Activated CD8-positive, alpha-beta T cell treated with anti-CD3 and anti-CD28 coated beads for 36 hours (primary cell): ENCODE measurements at regions not wholly inside any gene's neighbourhood (a gene's known extent, or its start where the extent isn't known, plus 50 kb on each side); places are given as distances from the start of the nearest gene placed in this dataset.

Source experiments
- ATAC-seq: fragments of 200-7000 bp; cut with Tn5 transposase; one replicate; pipeline ENCODE4 v1.10.0; 2021; ENCODE audit warnings: mild to moderate bottlenecking, moderate library complexity
- CTCF ChIA-PET: fragments of 350-600 bp; sonication (Branson Sonifier 250); formaldehyde crosslinking; loops from one replicate; lab custom pipeline; 2021; ENCODE audit warnings: antibody characterized with exemption; lab: Charles Lee
- POLR2A ChIA-PET: fragments of 350-600 bp; sonication (Branson Sonifier 250); formaldehyde crosslinking; loops from one replicate; lab custom pipeline; 2021; ENCODE audit warnings: antibody characterized with exemption; lab: Charles Lee
- DNase-seq: peaks from one replicate; pipeline ENCODE4 v3.0.0-alpha.2; 2020
- H3K27ac Mint-ChIP-seq: one replicate; pipeline ENCODE4 v1.8.0; 2021; ENCODE audit warnings: mild to moderate bottlenecking, mixed read lengths
- H3K27me3 Mint-ChIP-seq: one replicate; pipeline ENCODE4 v1.8.0; 2021; ENCODE audit warnings: mixed read lengths
- H3K36me3 Mint-ChIP-seq: one replicate; pipeline ENCODE4 v1.8.0; 2021; ENCODE audit warnings: low read depth, mixed read lengths
- H3K4me1 Mint-ChIP-seq: one replicate; pipeline ENCODE4 v1.8.0; 2021; ENCODE audit warnings: low read depth, mixed read lengths
- H3K4me3 Mint-ChIP-seq: one replicate; pipeline ENCODE4 v1.8.0; 2021; ENCODE audit warnings: mild to moderate bottlenecking, moderate library complexity, mixed read lengths
- H3K9me3 Mint-ChIP-seq: one replicate; pipeline ENCODE4 v1.8.0; 2021; ENCODE audit warnings: mixed read lengths
- intact Hi-C: fragments of 100-400 bp; cut with micrococcal nuclease; formaldehyde crosslinking; loops from one replicate; pipeline ENCODE4 v1.10.0; 2022
- TF ChIP-seq, protein P1 (sequence below): fragments of 200-600 bp; IDR thresholded peaks from one replicate; pipeline ENCODE4 v1.8.0; 2022; ENCODE audit warnings: antibody characterized with exemption, mild to moderate bottlenecking

DNA sequence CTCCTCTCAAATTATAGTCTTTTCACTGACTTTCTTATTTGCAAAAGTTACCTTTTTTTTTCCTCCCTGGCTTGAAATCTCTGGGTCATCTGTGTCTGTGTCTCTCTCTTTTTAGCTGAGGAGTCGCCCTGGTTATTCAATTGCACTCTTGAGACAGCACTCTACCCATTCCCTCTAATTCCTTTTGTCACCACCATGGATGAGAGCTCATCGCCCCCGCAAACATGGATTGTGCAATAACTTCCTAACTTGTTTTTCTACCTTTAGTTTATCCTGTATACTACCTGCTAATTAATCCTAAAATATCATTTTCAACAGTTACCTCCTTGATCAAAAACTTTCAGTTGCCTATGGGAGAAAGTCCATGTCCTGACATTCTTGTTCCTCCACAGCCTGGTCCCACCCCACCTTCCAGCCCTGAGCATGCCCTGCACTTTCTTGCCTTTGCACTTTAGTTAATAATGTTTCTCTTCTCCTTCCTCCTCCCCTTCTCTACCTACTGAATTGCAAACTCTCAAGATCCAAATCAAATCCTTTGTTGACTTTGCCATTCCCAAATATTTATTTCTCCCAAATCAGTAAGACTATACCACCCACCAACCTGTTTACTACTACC, 110.4 kb upstream of the MAGI3 start:
- DNase-seq (no peak), ATAC-seq (no peak)
- CTCF ChIA-PET: no interaction called here
- POLR2A ChIA-PET: no interaction called here
- Mint-ChIP-seq H3K4me1 (no peaks in the 10 kb centered on the region), H3K27me3 (peaks cover 35% of the 10 kb centered on the region), H3K36me3 (no peaks in the 10 kb centered on the region), H3K4me3 (no peak overlapping the region), H3K27ac (no peak overlapping the region), H3K9me3 (no peaks in the 10 kb centered on the region)
- intact Hi-C loops: no loop called here
- TF ChIP-seq, protein P1, sequence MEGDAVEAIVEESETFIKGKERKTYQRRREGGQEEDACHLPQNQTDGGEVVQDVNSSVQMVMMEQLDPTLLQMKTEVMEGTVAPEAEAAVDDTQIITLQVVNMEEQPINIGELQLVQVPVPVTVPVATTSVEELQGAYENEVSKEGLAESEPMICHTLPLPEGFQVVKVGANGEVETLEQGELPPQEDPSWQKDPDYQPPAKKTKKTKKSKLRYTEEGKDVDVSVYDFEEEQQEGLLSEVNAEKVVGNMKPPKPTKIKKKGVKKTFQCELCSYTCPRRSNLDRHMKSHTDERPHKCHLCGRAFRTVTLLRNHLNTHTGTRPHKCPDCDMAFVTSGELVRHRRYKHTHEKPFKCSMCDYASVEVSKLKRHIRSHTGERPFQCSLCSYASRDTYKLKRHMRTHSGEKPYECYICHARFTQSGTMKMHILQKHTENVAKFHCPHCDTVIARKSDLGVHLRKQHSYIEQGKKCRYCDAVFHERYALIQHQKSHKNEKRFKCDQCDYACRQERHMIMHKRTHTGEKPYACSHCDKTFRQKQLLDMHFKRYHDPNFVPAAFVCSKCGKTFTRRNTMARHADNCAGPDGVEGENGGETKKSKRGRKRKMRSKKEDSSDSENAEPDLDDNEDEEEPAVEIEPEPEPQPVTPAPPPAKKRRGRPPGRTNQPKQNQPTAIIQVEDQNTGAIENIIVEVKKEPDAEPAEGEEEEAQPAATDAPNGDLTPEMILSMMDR: no peak

DNA sequence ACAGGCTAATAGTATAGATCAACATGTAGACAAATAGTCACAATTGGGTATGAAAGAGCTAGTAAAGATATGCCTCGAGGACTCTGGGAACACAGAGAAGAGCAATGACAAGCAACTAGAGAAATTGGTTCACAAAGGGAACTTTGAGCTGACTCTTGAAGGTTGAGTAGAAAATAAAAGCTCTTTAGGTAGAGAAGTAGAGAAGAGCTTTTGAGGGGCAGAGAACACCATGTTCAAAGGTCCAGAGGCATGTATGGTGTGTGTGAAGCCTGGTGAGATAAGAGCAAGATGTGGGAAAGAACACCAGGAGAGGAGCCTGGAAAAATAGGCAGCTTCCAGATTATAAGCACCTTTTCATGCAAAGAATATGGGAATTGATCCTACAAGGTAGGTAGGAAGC, 109.7 kb upstream of the MAGI3 start:
- DNase-seq (no peak), ATAC-seq (no peak)
- Mint-ChIP-seq H3K4me3 (no peak overlapping the region), H3K27me3 (peaks cover 28% of the 10 kb centered on the region), H3K4me1 (no peaks in the 10 kb centered on the region), H3K9me3 (no peaks in the 10 kb centered on the region), H3K36me3 (no peaks in the 10 kb centered on the region), H3K27ac (no peak overlapping the region)
- TF ChIP-seq, protein P1: no peak
- CTCF ChIA-PET: no interaction called here
- intact Hi-C loops: no loop called here
- POLR2A ChIA-PET: no interaction called here

DNA sequence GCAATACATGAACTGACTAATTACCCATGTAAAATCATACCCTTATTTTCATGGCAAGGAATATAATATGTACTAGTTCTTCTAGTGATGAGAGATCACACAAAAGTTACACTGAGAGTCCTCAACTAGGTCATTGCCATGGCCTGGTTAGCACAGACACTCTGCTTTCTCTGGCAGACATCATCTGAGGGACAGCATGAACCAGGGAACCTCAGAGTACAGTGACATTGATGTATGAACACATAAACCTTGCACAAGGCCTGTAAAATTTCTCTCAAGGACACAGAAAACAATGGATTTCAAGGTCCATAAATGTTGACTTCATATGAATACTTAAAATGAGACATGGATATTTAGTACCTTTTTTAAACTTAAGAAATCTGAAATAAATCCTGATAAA, 108.8 kb upstream of the MAGI3 start:
- intact Hi-C loops: no loop called here
- DNase-seq: no peak
- ChIA-PET CTCF (no interaction called here), POLR2A (no interaction called here)
- H3K27ac Mint-ChIP-seq: no peak overlapping the region
- peaks cover 25% of the 10 kb centered on the region for H3K27me3 Mint-ChIP-seq
- H3K4me3 Mint-ChIP-seq: no peak overlapping the region
- no peaks in the 10 kb centered on the region for H3K9me3 Mint-ChIP-seq
- H3K4me1 Mint-ChIP-seq: no peaks in the 10 kb centered on the region
- ATAC-seq: no peak
- TF ChIP-seq, protein P1: no peak
- no peaks in the 10 kb centered on the region for H3K36me3 Mint-ChIP-seq

- ATAC-seq (no peak), DNase-seq (no peak)
- Mint-ChIP-seq H3K27me3 (peaks cover 25% of the 10 kb centered on the region), H3K4me1 (no peaks in the 10 kb centered on the region), H3K36me3 (no peaks in the 10 kb centered on the region), H3K4me3 (no peak overlapping the region), H3K9me3 (no peaks in the 10 kb centered on the region), H3K27ac (no peak overlapping the region)
- ChIA-PET CTCF (no interaction called here), POLR2A (no interaction called here)
- TF ChIP-seq, protein P1: no peak
- intact Hi-C loops: no loop called here
Measured at GRCh38 chr1:113282008-113282892, 108.1 kb upstream of the MAGI3 start.

- Mint-ChIP-seq H3K27me3 (peaks cover 27% of the 10 kb centered on the region), H3K4me3 (no peak overlapping the region), H3K36me3 (no peaks in the 10 kb centered on the region), H3K4me1 (no peaks in the 10 kb centered on the region), H3K9me3 (no peaks in the 10 kb centered on the region), H3K27ac (no peak overlapping the region)
- no peak for DNase-seq
- ChIA-PET CTCF (no interaction called here), POLR2A (interaction anchor here (0.6 kb wide), 1 partner anchor 29 kb away, joined by 3 read pairs; no protein-coding TSS in a partner anchor)
- intact Hi-C loops: no loop called here
- TF ChIP-seq, protein P1: no peak
- ATAC-seq: no peak
Measured at GRCh38 chr1:113282893-113283285, 107.4 kb upstream of the MAGI3 start.
